ENCODE measurements at regions not wholly inside any gene's neighbourhood (a gene's known extent, or its start where the extent isn't known, plus 50 kb on each side); places are given as distances from the start of the nearest gene placed in this dataset.

DNA sequence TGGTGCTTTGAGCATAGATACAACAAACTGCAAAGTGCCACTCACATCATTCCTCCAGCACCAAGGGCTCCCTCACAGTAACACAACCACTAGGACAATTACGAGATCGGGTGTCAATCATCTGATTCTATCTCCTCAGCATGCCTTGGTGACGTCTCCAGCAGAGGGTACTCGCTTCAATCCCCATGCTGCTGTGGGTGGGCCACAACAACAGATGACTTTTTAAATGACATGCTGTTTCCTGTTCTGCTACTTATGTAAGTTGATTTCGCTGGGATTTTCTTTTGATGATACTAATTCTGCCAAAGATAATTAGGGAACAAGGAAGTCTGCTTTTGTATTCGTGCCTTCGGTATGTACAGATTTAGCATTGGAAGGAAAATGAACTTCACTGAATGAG is 1113.0 kb downstream of the BCL11A start:
- Histone ChIP-seq H3K27me3 (ENCODE audit: insufficient read depth, low read depth, severe bottlenecking) (no peaks in the 10 kb centered on the region), H3K4me3 (ENCODE audit: low read depth, low read length) (no peak overlapping the region), H3K36me3 (no peaks in the 10 kb centered on the region), H3K27ac (no peak overlapping the region), H3K9me3 (ENCODE audit: severe bottlenecking) (no peaks in the 10 kb centered on the region)
- no peak for TF ChIP-seq CTCF (IDR thresholded peaks at IDR 0.05; ENCODE audit: low read depth, low read length)
- no peak for DNase-seq

DNA sequence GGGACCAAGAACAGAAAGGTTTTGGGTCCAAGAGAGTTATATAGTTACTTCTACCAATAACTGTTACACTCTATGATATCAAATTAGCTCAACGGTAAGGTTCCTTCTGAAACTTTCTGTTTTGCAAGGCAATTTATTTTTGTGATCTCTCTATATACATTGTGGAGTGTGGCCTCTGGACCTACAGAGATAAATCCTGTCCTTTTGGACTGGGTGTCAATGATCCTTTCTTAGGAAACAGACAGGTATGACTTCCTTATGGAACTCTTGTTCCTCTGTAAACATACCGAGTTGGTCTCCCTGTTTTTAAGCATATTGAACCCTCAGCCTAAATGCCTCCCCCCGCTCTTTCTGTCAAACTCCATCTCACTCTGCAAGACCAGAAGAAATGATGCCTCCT is 1117.8 kb downstream of the BCL11A start:
- H3K4me3 ChIP-seq (ENCODE audit: low read depth, low read length) = no peak overlapping the region
- no peak for TF ChIP-seq CTCF (IDR thresholded peaks at IDR 0.05; ENCODE audit: low read depth, low read length)
- no peak overlapping the region for H3K27ac ChIP-seq
- H3K9me3 ChIP-seq (ENCODE audit: severe bottlenecking) = peaks cover 13% of the 10 kb centered on the region
- no peaks in the 10 kb centered on the region for H3K36me3 ChIP-seq
- no peaks in the 10 kb centered on the region for H3K27me3 ChIP-seq (ENCODE audit: insufficient read depth, low read depth, severe bottlenecking)
- DNase-seq = no peak

DNA sequence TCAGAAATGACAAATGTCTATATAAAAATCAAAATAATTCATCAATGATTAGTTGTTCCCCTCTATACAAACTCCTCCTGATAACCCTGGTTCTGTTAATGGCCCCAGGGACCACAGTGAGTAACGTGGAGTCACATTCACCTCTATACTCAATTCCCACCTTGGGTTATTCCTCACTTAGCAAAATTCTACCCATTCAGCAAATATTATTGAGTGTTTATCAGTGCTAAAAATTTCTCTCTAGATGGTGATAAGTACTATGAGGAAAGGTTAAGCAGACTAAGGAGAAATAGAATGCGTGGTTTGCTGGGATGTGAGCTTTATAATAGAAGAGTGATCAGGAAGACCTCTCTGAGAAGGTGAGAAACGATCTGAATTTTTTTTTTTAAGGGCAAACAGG is 1124.5 kb downstream of the BCL11A start:
- Histone ChIP-seq H3K27me3 (ENCODE audit: insufficient read depth, low read depth, severe bottlenecking) (no peaks in the 10 kb centered on the region), H3K27ac (no peak overlapping the region), H3K36me3 (no peaks in the 10 kb centered on the region), H3K9me3 (ENCODE audit: severe bottlenecking) (peaks cover 13% of the 10 kb centered on the region), H3K4me3 (ENCODE audit: low read depth, low read length) (no peak overlapping the region)
- no peak for DNase-seq
- TF ChIP-seq CTCF (IDR thresholded peaks at IDR 0.05; ENCODE audit: low read depth, low read length) = no peak

GRCh38 chr2:59427980-59428379 is 1125.5 kb downstream of the BCL11A start:
- no peak overlapping the region for H3K4me3 ChIP-seq (ENCODE audit: low read depth, low read length)
- H3K9me3 ChIP-seq (ENCODE audit: severe bottlenecking) = peaks cover 11% of the 10 kb centered on the region
- no peak for TF ChIP-seq CTCF (IDR thresholded peaks at IDR 0.05; ENCODE audit: low read depth, low read length)
- no peak for DNase-seq
- no peaks in the 10 kb centered on the region for H3K36me3 ChIP-seq
- H3K27ac ChIP-seq = no peak overlapping the region
- H3K27me3 ChIP-seq (ENCODE audit: insufficient read depth, low read depth, severe bottlenecking) = no peaks in the 10 kb centered on the region

GRCh38 chr2:59425247-59425646 is 1128.2 kb downstream of the BCL11A start:
- H3K27me3 ChIP-seq (ENCODE audit: insufficient read depth, low read depth, severe bottlenecking) = no peaks in the 10 kb centered on the region
- no peak for DNase-seq
- no peaks in the 10 kb centered on the region for H3K36me3 ChIP-seq

More at GRCh38 chr2:59425247-59425646, 1128.2 kb downstream of the BCL11A start:
- no peaks in the 10 kb centered on the region for H3K9me3 ChIP-seq (ENCODE audit: severe bottlenecking)
- H3K4me3 ChIP-seq (ENCODE audit: low read depth, low read length) = no peak overlapping the region
- TF ChIP-seq CTCF (IDR thresholded peaks at IDR 0.05; ENCODE audit: low read depth, low read length) = no peak
- H3K27ac ChIP-seq = no peak overlapping the region

All from WERI-Rb-1 (cell line).